AG10803 (cell line): ENCODE measurements at regions not wholly inside any gene's neighbourhood (a gene's known extent, or its start where the extent isn't known, plus 50 kb on each side); places are given as distances from the start of the nearest gene placed in this dataset.

ENCODE experiments used
- DNase-seq: peaks from one replicate; pipeline ENCODE4 v3.0.0; 2010; ENCODE audit warnings: low read depth
- H3K4me3 ChIP-seq: 2 replicates; pipeline ENCODE4 v1.5.1; 2011; ENCODE audit warnings: mild to moderate bottlenecking, low read length, control low read depth
- TF ChIP-seq, protein P1 (sequence below): conservative IDR thresholded peaks from 2 replicates; pipeline ENCODE4 v1.5.1; 2011; ENCODE audit warnings: mild to moderate bottlenecking, low read length, control low read depth, inconsistent platforms

DNA sequence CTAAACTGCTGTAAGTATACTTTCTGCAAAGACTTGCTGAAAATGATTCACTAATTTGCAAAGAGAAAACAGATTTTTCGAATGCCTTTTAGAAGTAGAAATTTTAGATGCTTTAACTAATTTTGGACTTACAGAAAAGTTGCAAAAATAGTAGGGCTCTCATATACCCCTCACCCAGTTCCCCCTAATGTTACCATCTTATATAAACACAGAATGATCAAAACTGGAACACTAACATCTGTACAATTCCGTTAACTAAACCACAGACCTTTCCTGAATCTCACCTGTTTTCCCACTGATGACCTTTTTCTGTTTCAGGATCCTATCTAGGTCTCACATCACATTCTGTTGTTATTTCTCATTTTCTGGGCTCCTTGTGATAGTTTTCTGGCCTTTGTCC lies 454.8 kb downstream of the SHQ1 start:
- DNase-seq: no peak
- no peak overlapping the region for H3K4me3 ChIP-seq
- TF ChIP-seq, protein P1, sequence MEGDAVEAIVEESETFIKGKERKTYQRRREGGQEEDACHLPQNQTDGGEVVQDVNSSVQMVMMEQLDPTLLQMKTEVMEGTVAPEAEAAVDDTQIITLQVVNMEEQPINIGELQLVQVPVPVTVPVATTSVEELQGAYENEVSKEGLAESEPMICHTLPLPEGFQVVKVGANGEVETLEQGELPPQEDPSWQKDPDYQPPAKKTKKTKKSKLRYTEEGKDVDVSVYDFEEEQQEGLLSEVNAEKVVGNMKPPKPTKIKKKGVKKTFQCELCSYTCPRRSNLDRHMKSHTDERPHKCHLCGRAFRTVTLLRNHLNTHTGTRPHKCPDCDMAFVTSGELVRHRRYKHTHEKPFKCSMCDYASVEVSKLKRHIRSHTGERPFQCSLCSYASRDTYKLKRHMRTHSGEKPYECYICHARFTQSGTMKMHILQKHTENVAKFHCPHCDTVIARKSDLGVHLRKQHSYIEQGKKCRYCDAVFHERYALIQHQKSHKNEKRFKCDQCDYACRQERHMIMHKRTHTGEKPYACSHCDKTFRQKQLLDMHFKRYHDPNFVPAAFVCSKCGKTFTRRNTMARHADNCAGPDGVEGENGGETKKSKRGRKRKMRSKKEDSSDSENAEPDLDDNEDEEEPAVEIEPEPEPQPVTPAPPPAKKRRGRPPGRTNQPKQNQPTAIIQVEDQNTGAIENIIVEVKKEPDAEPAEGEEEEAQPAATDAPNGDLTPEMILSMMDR: no peak

DNA sequence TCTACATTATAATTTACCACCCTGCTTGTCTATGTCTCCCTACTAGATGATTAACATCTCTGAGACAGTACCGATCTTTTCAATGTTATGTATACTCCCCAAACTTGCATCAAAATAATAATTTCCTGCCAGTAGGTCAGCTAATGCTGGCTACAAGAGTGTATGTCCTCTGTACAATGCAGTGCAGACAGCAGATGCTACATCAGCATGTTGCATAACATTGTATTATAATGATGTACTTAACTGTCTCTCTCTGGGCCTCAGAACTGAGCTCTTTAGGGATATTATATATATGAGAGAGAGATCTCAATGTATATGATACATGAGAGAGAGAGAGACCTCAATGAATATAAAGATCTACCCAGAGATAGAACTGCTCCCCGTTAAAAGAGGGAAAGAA lies 456.6 kb downstream of the SHQ1 start:
- DNase-seq: no peak
- TF ChIP-seq, protein P1: no peak
- no peak overlapping the region for H3K4me3 ChIP-seq

DNA sequence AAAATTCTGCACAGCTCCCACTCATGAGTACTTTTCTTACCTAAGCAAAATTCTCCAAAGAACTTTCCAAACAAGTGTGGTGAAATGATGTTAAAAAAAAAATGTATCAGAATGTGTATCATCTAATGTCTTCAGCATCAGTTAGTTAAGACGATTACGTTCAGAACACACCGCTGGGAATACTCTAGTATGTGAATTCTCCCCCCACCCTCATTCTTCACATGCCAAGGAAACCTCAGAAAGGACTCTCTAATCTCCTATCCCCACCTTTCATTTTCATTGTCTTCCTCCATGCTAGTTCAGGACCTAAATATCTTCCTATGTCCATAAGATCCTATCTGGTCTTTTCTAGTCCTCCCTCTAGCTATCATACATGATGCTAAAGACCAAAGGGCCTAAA lies 457.4 kb downstream of the SHQ1 start:
- H3K4me3 ChIP-seq: no peak overlapping the region
- peak; percentile 42 for DNase-seq
- TF ChIP-seq, protein P1: no peak

DNA sequence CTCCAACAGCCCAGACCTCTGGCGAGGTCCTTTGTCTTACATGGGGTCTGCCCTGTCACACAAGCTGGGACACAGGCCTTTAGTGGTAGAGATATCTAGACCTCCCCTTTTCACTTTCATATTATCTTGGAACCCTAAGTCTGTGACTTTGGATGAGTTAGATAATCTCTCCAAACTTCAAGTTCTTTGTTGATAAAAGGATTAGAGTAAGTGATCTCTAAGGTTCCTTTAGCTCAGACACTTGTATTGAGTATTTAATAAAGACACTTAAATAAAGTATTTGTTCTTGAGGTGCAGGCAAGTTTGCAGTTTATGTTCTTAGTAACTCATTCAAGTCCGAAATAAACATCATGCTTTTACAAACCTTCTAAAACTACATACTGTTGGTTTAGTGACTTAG lies 459.6 kb downstream of the SHQ1 start:
- TF ChIP-seq, protein P1: no peak
- H3K4me3 ChIP-seq: no peak overlapping the region
- DNase-seq: no peak

DNA sequence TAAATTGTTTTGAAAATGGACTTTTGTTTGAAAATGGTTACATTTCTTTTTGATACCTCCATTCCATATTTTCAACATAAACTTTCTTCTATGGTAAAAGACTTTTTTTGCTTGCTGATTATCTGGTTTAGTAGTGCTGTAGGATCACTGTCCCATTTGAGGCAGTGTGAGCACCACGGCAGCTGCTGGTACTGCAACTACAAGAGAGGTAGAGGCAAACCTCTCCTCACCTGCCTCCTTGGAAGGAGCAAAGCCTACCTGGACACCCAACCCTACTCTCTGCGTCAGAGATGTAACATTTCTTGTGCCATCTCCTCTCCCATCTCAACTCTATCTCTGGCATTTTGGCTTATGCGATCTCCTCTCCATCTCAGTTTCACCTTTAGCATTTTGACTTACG lies 460.1 kb downstream of the SHQ1 start:
- TF ChIP-seq, protein P1: no peak
- no peak overlapping the region for H3K4me3 ChIP-seq
- no peak for DNase-seq

GRCh38 chr3:72386327-72387000 lies 461.8 kb downstream of the SHQ1 start:
- no peak overlapping the region for H3K4me3 ChIP-seq
- no peak for DNase-seq
- TF ChIP-seq, protein P1: no peak

- no peak for DNase-seq
- H3K4me3 ChIP-seq: no peak overlapping the region
- TF ChIP-seq, protein P1: no peak
Measured at GRCh38 chr3:72385167-72385566, 463.1 kb downstream of the SHQ1 start.
